Endothelial cell of hepatic sinusoid (primary cell): ENCODE measurements at regions not wholly inside any gene's neighbourhood (a gene's known extent, or its start where the extent isn't known, plus 50 kb on each side); places are given as distances from the start of the nearest gene placed in this dataset.

ENCODE experiments used
- in situ Hi-C: cut with HindIII; loops from 2 replicates; pipeline ENCODE4 v1.10.0; 2017; ENCODE audit warnings: low sequenced_read_pairs

- in situ Hi-C loops, result no loop called here
Measured at GRCh38 chr1:99565606-99566289, 80.2 kb upstream of the PALMD start.

GRCh38 chr1:99566290-99567021, 79.5 kb upstream of the PALMD start:
- in situ Hi-C loops, result no loop called here

GRCh38 chr1:99570486-99571089, 75.3 kb upstream of the PALMD start:
- in situ Hi-C loops, result no loop called here

- in situ Hi-C loops, result no loop called here
Measured at GRCh38 chr1:99571092-99571734, 74.7 kb upstream of the PALMD start.

- in situ Hi-C loops, result no loop called here
Measured at GRCh38 chr1:99573431-99574217, 72.3 kb upstream of the PALMD start.

GRCh38 chr1:99577313-99577712, 68.6 kb upstream of the PALMD start:
- in situ Hi-C loops, result no loop called here

- in situ Hi-C loops, result no loop called here
Measured at GRCh38 chr1:99579691-99580172, 66.2 kb upstream of the PALMD start.

- in situ Hi-C loops, result no loop called here
Measured at GRCh38 chr1:99580451-99580850, 65.5 kb upstream of the PALMD start.

- in situ Hi-C loops, result no loop called here
Measured at GRCh38 chr1:99587008-99587407, 58.9 kb upstream of the PALMD start.

GRCh38 chr1:99589186-99589636, 56.7 kb upstream of the PALMD start:
- in situ Hi-C loops, result no loop called here

GRCh38 chr1:99590578-99591209, 55.2 kb upstream of the PALMD start:
- in situ Hi-C loops, result no loop called here

- in situ Hi-C loops, result no loop called here
Measured at GRCh38 chr1:99591886-99592285, 54.0 kb upstream of the PALMD start.

GRCh38 chr1:99594205-99594604, 51.7 kb upstream of the PALMD start:
- in situ Hi-C loops, result no loop called here

- in situ Hi-C loops, result no loop called here
Measured at GRCh38 chr1:99595041-99595440, 50.9 kb upstream of the PALMD start.

GRCh38 chr1:99595441-99595840, 50.5 kb upstream of the PALMD start:
- in situ Hi-C loops, result no loop called here
